ENCODE measurements at regions not wholly inside any gene's neighbourhood (a gene's known extent, or its start where the extent isn't known, plus 50 kb on each side); places are given as distances from the start of the nearest gene placed in this dataset.

DNA sequence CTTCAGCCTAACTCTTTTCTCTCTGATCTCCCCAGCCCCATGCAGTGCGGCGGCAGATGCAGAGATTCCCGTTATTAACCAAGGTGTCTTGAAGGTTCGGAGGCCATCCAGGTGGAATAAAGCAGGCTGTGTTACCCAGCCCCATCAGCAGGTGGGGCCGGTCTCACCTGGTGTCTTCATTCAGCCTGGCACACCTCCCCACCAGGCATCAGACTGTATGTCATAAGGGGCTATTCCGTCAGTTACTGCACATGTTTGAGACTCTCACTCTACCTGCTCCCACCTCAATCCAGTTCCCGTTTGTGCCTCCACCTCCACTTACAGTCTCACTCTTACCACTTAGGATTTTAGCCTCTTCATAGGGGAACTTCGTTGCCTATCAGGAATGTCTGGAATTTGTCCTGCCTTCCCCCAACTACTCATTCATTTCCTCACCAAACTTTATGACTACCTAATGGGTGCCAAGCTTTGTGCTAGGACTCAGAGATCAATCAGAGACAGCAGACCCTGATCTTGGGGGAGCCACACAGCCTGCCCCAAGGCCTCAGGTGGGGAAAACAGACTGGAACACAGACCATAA, 170.2 kb downstream of the PLPP3 start:
- TF ChIP-seq, protein P1, sequence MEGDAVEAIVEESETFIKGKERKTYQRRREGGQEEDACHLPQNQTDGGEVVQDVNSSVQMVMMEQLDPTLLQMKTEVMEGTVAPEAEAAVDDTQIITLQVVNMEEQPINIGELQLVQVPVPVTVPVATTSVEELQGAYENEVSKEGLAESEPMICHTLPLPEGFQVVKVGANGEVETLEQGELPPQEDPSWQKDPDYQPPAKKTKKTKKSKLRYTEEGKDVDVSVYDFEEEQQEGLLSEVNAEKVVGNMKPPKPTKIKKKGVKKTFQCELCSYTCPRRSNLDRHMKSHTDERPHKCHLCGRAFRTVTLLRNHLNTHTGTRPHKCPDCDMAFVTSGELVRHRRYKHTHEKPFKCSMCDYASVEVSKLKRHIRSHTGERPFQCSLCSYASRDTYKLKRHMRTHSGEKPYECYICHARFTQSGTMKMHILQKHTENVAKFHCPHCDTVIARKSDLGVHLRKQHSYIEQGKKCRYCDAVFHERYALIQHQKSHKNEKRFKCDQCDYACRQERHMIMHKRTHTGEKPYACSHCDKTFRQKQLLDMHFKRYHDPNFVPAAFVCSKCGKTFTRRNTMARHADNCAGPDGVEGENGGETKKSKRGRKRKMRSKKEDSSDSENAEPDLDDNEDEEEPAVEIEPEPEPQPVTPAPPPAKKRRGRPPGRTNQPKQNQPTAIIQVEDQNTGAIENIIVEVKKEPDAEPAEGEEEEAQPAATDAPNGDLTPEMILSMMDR (conservative IDR thresholded peaks at IDR 0.05) = peak; percentile 72

DNA sequence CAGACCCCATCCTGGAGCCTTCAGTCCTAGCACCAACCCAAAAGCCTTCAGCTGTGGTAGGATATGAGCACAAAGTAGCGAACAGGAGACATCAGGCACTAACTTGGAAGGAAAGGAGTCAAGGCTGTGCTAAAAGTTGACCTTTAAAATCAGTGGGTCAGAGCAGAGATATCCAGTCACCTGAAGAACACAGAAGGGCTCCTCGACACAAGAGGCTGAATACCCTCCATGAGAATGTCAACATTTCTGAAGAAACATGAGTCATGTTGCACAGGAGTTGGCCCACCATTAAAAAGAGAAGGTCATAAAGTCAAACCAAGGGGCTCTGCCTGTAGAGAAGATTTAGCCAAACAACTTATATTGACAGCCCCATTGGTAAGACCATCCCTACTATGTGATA, 172.5 kb downstream of the PLPP3 start:
- TF ChIP-seq, protein P1 (conservative IDR thresholded peaks at IDR 0.05) = no peak
- no peak overlapping the region for H3K27ac ChIP-seq

More for the DNA sequence above, 170.2 kb downstream of the PLPP3 start:
- H3K27ac ChIP-seq = no peak overlapping the region

DNA sequence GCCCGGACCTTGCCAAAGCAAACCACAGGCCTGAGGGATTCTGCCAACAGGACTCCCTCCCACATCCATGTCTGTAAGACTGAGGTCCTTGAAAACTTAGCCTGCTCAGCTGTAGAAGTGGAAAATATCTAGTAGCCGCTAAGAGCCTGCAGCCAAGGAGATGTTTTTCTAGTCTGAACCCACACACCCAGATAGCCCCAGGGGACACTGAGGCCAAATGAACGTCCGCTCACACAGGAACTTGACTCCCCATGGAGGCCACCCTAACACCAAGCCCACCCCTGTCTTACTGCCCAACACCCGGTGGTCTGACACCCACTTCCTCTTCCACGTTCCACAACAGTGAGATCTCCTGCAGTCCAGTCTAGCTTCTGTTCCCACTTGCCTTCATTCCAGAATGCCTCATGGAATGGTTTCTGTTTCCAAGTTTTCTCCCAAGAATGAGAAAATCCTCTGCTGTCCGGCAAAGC, 174.8 kb downstream of the PLPP3 start:
- H3K27ac ChIP-seq = no peak overlapping the region
- TF ChIP-seq, protein P1 (conservative IDR thresholded peaks at IDR 0.05) = no peak

DNA sequence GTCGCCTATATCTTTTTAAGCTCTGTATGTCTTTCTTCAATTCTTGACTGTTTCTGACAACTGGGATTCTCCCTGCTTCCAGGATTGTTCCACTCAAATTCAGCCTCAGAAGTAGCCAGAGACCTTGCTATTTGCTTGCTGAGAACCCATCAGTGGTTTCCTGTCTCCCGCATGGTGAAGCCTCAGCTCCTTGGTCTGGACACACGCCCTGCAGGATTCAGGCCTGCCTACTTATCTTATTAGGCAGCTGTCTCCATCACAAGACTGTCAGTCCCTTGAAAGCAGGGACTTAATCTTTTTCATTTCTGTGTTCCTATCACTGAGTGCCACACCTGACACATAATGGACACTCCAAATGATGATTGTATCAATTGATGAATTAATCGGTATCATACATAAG, 175.3 kb downstream of the PLPP3 start:
- TF ChIP-seq, protein P1 (conservative IDR thresholded peaks at IDR 0.05) = no peak
- H3K27ac ChIP-seq = no peak overlapping the region

DNA sequence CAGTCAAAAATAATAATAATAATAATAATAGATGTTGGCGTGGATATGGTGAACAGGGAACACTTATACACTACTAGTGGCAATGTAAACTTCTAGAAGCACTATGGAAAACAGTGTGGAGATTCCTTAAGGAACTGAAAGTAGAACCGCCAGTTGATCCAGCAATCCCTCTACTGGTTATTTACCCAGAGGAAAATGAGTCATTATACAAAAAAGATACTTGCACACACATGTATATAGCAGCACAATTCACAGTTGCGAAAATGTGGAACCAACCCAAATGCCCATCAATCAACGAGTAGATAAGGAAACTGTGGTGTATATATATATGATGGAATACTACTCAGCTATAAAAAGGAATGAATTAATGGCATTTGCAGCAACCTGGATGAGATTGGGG, 176.0 kb downstream of the PLPP3 start:
- TF ChIP-seq, protein P1 (conservative IDR thresholded peaks at IDR 0.05) = no peak
- no peak overlapping the region for H3K27ac ChIP-seq

DNA sequence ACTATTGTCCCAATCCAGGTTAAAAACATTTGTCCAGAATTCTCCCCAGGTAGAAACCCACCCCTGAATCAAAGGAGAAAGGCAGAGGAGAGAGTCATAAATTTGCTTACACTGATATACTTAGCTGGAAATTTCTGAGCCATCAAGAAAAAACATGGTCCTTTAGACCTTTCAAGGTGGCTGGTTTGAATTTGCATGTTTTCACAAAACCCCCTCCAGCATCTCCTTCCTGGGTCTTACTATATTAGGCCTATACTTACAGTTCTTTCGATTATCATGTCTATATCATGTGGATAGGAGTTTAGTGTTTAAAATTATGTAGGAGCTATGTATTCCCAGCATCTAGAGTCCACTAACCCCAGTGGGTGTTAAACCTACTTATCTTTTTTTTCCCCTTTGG, 178.2 kb downstream of the PLPP3 start:
- TF ChIP-seq, protein P1 (conservative IDR thresholded peaks at IDR 0.05) = no peak
- no peak overlapping the region for H3K27ac ChIP-seq

DNA sequence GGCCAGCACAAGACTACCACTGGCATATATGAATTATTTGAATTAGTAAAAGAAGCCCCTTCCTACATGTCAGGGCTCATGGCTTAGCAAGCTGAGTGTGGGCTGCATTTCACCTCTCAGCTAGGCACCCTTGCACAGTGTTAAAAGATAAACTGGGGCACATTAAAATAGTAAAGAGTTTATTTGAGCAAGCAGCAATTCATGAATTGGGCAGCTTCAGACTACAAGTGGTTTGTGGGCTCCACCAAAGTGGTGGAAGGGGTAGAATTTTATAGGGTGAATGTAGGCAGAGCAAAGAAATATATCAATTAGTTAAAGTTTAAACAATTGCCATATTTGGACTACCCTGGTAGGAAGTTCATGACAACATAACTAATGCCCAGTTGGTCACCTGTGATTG, 178.8 kb downstream of the PLPP3 start:
- TF ChIP-seq, protein P1 (conservative IDR thresholded peaks at IDR 0.05) = no peak

More for the DNA sequence above, 178.8 kb downstream of the PLPP3 start:
- H3K27ac ChIP-seq = no peak overlapping the region

Data from VCaP (cell line).